ENCODE measurements at regions not wholly inside any gene's neighbourhood (a gene's known extent, or its start where the extent isn't known, plus 50 kb on each side); places are given as distances from the start of the nearest gene placed in this dataset.

DNA sequence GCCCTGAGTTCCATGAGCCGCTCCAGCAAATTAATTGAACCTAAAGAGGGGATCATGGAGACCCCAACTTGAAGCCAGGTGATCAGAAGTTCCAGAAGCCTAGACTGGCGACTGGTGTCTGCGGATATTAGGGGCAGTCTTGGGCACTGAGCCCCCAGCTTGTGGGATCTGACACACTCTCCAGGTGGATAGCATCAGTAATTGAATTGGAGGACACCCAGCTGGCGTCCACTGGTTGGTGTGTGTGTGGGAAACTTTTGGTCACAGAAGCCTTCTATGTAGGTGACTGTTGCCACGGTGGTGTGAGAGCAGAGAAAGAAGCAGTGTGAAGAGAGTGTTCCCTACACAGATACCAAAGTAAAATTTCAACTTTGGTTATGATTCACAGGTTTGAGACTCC is 106.0 kb upstream of the ADPGK start:
- no peak for TF ChIP-seq CTCF (IDR thresholded peaks at IDR 0.05)
- TF ChIP-seq POLR2AphosphoS5 (IDR thresholded peaks at IDR 0.05) = no peak
- TF ChIP-seq POLR2A (IDR thresholded peaks at IDR 0.05) = no peak

All from breast epithelium (tissue), 3 donors.